Esophagus muscularis mucosa (tissue), 3 donors: ENCODE measurements at regions not wholly inside any gene's neighbourhood (a gene's known extent, or its start where the extent isn't known, plus 50 kb on each side); places are given as distances from the start of the nearest gene placed in this dataset.

Experiments used
- CTCF ChIP-seq, 3 experiments: fragments of 200-600 bp in 2 of 3; fragments of 450-650 bp in 1 of 3; sonication (generic) in 2 of 3; IDR thresholded peaks; one replicate each; pipeline ENCODE4 v1.5.1; 2017 to 2019; ENCODE audit warnings: antibody characterized with exemption in 3 of 3, mild to moderate bottlenecking in 2 of 3, moderate library complexity in 1 of 3
- POLR2A ChIP-seq: fragments of 450-650 bp; IDR thresholded peaks from one replicate; pipeline ENCODE4 v1.6.1; 2017; ENCODE audit warnings: antibody characterized with exemption, moderate library complexity, mild to moderate bottlenecking, low read depth

GRCh38 chr3:168461793-168462192, 366.1 kb upstream of the GOLIM4 start:
- TF ChIP-seq CTCF (IDR thresholded peaks at IDR 0.05) (no peak), POLR2A (no peak)
